ENCODE measurements at regions not wholly inside any gene's neighbourhood (a gene's known extent, or its start where the extent isn't known, plus 50 kb on each side); places are given as distances from the start of the nearest gene placed in this dataset.

GRCh38 chr11:37748641-37749040 lies 1150.6 kb upstream of the RAG2 start:
- Histone ChIP-seq H3K27me3 (ENCODE audit: control insufficient read depth, insufficient read depth, low read length) (no peaks in the 10 kb centered on the region), H3K4me3 (ENCODE audit: low read depth, low read length) (no peak overlapping the region), H3K9me3 (ENCODE audit: control insufficient read depth, insufficient read depth, low read length) (peaks cover 5% of the 10 kb centered on the region; the same call in 1 of the 2 replicates), H3K27ac (ENCODE audit: low read depth, low read length) (no peak overlapping the region)
- POLR2A ChIA-PET = no interaction called here
- DNase-seq (ENCODE audit: low read depth, low spot score) = no peak
- CTCF ChIA-PET = no interaction called here
- no peak for TF ChIP-seq CTCF (IDR thresholded peaks at IDR 0.05; ENCODE audit: low read depth, low read length)

- ChIA-PET CTCF (no interaction called here), POLR2A (no interaction called here)
- no peak for DNase-seq (ENCODE audit: low read depth, low spot score)
- Histone ChIP-seq H3K9me3 (ENCODE audit: control insufficient read depth, insufficient read depth, low read length) (peaks cover 5% of the 10 kb centered on the region; the same call in 1 of the 2 replicates), H3K27ac (ENCODE audit: low read depth, low read length) (no peak overlapping the region), H3K4me3 (ENCODE audit: low read depth, low read length) (no peak overlapping the region), H3K27me3 (ENCODE audit: control insufficient read depth, insufficient read depth, low read length) (no peaks in the 10 kb centered on the region)
- no peak for TF ChIP-seq CTCF (IDR thresholded peaks at IDR 0.05; ENCODE audit: low read depth, low read length)
These were observed 1149.1 kb upstream of the RAG2 start for GRCh38 chr11:37747121-37747520.

DNA sequence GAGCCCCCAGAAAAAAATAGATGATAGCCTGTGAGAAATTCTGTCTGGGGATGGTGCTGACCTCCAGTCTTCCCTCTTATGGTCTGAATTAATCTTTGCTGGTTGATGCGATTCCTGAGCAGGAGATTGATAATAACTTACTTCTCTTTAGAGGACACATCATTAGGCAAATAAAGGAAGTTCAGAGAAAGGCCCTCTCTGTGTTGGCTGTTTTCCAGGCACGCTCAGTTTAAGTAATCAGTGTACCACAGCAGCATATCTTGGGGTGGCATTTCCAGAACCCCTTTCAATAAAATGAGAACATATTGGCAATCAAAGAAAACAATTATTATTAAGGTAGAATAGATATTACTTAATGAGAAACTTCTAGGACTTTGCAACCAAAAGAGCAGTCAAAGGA lies 1129.3 kb upstream of the RAG2 start:
- POLR2A ChIA-PET = no interaction called here
- Histone ChIP-seq H3K27me3 (ENCODE audit: control insufficient read depth, insufficient read depth, low read length) (no peaks in the 10 kb centered on the region), H3K9me3 (ENCODE audit: control insufficient read depth, insufficient read depth, low read length) (no peaks in the 10 kb centered on the region), H3K27ac (ENCODE audit: low read depth, low read length) (no peak overlapping the region), H3K4me3 (ENCODE audit: low read depth, low read length) (no peak overlapping the region)
- no peak for DNase-seq (ENCODE audit: low read depth, low spot score)
- TF ChIP-seq CTCF (IDR thresholded peaks at IDR 0.05; ENCODE audit: low read depth, low read length) = no peak
- CTCF ChIA-PET = no interaction called here

DNA sequence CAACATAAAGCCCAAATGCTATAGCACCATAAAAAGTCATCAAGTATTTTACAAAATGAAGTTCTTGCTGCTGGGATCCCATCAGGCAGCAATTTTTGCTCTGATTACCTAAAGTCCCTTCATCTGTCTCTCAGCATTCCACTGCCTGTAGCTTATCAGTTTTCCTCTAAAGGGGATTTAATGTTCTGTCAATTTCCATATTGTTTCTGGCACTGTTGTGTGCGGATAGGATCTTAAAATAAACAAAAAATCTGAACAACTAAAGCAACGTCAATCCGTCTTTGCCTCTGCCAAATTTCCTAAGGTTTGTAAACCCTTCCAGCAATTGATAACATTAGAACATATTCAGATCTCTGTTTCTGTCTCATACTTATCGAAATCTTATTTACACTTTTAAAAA lies 1126.3 kb upstream of the RAG2 start:
- CTCF ChIA-PET = no interaction called here
- DNase-seq (ENCODE audit: low read depth, low spot score) = no peak
- TF ChIP-seq CTCF (IDR thresholded peaks at IDR 0.05; ENCODE audit: low read depth, low read length) = no peak
- Histone ChIP-seq H3K4me3 (ENCODE audit: low read depth, low read length) (no peak overlapping the region), H3K27me3 (ENCODE audit: control insufficient read depth, insufficient read depth, low read length) (no peaks in the 10 kb centered on the region), H3K27ac (ENCODE audit: low read depth, low read length) (no peak overlapping the region), H3K9me3 (ENCODE audit: control insufficient read depth, insufficient read depth, low read length) (no peaks in the 10 kb centered on the region)
- POLR2A ChIA-PET = no interaction called here

DNA sequence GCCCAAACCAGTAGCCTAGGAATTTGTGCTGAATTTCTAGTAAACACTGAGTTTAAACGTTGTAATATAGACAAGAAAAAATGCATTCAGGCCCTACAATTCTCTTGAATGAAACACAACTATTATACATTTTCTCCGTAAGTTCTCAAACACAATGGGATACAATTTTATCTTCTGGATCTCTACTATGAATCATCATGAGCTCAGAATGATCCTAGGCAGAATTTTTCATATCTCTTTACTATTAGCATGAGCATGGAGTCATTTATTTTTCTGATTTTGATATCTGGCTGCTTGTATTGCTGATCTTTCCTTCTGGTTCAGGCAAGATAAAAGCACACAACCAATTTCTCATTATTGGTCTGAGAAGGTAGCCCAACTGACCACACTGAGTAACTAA lies 1123.4 kb upstream of the RAG2 start:
- Histone ChIP-seq H3K4me3 (ENCODE audit: low read depth, low read length) (no peak overlapping the region), H3K27me3 (ENCODE audit: control insufficient read depth, insufficient read depth, low read length) (no peaks in the 10 kb centered on the region), H3K9me3 (ENCODE audit: control insufficient read depth, insufficient read depth, low read length) (no peaks in the 10 kb centered on the region), H3K27ac (ENCODE audit: low read depth, low read length) (no peak overlapping the region)
- TF ChIP-seq CTCF (IDR thresholded peaks at IDR 0.05; ENCODE audit: low read depth, low read length) = no peak
- ChIA-PET CTCF (no interaction called here), POLR2A (no interaction called here)
- DNase-seq (ENCODE audit: low read depth, low spot score) = no peak
